H9 (cell line): ENCODE measurements at regions not wholly inside any gene's neighbourhood (a gene's known extent, or its start where the extent isn't known, plus 50 kb on each side); places are given as distances from the start of the nearest gene placed in this dataset.

Experiments used
- DNase-seq: peaks from one replicate; pipeline ENCODE4 v3.0.0-alpha.2; 2017
- H2AFZ ChIP-seq: one replicate; pipeline ENCODE4 v1.6.1; 2013; ENCODE audit warnings: mild to moderate bottlenecking, low read length, control low read depth, moderate library complexity
- H2AK5ac ChIP-seq: 2 replicates; pipeline ENCODE4 v1.6.1; 2013; ENCODE audit warnings: low read length, control low read depth, mixed read lengths; ENCODE audit not compliant: insufficient read length
- H2BK120ac ChIP-seq: one replicate; pipeline ENCODE4 v1.6.1; 2013; ENCODE audit warnings: low read depth, mild to moderate bottlenecking, low read length, control low read depth, inconsistent platforms; ENCODE audit not compliant: poor library complexity, severe bottlenecking
- H2BK12ac ChIP-seq: 2 replicates; pipeline ENCODE4 v1.6.1; 2013; ENCODE audit warnings: low read length, control low read depth, mixed read lengths, low read depth; ENCODE audit not compliant: insufficient read length
- H2BK15ac ChIP-seq: 2 replicates; pipeline ENCODE4 v1.6.1; 2013; ENCODE audit warnings: low read depth, low read length, control low read depth
- H2BK20ac ChIP-seq: one replicate; pipeline ENCODE4 v1.6.1; 2013; ENCODE audit warnings: low read depth, mild to moderate bottlenecking, low read length, control low read depth, inconsistent platforms; ENCODE audit not compliant: poor library complexity, severe bottlenecking
- H2BK5ac ChIP-seq: 2 replicates; pipeline ENCODE4 v1.6.1; 2013; ENCODE audit warnings: low read length, control low read depth, mixed read lengths; ENCODE audit not compliant: insufficient read length
- H3K14ac ChIP-seq: 2 replicates; pipeline ENCODE4 v1.6.1; 2013; ENCODE audit warnings: low read length, control low read depth; ENCODE audit not compliant: insufficient read depth
- H3K18ac ChIP-seq: 2 replicates; pipeline ENCODE4 v1.6.1; 2013; ENCODE audit warnings: low read depth, mild to moderate bottlenecking, mixed read lengths, low read length, control low read depth; ENCODE audit not compliant: insufficient read length
- H3K23ac ChIP-seq: 2 replicates; pipeline ENCODE4 v1.6.1; 2013; ENCODE audit warnings: low read length, control low read depth, mixed read lengths, low read depth; ENCODE audit not compliant: insufficient read length
- H3K23me2 ChIP-seq: 2 replicates; pipeline ENCODE4 v1.6.1; 2013; ENCODE audit warnings: low read depth, mild to moderate bottlenecking, mixed read lengths, low read length, control low read depth; ENCODE audit not compliant: insufficient read length, poor library complexity, severe bottlenecking
- H3K27ac ChIP-seq: 2 replicates; pipeline ENCODE4 v1.5.1; 2013; ENCODE audit warnings: low read length, control low read depth, mixed read lengths, low read depth; ENCODE audit not compliant: insufficient read length
- H3K27me3 ChIP-seq: 2 replicates; pipeline ENCODE4 v1.6.1; 2013; ENCODE audit warnings: low read length, control low read depth, inconsistent platforms; ENCODE audit not compliant: insufficient read depth
- H3K4ac ChIP-seq: 2 replicates; pipeline ENCODE4 v1.6.1; 2013; ENCODE audit warnings: low read depth, mild to moderate bottlenecking, control low read depth, inconsistent platforms, low read length, moderate library complexity
- H3K4me1 ChIP-seq: 2 replicates; pipeline ENCODE4 v1.6.1; 2013; ENCODE audit warnings: low read length, control low read depth, inconsistent platforms; ENCODE audit not compliant: insufficient read depth
- H3K4me2 ChIP-seq: 2 replicates; pipeline ENCODE4 v1.6.1; 2013; ENCODE audit warnings: low read length, control low read depth, mixed read lengths; ENCODE audit not compliant: insufficient read length, insufficient read depth
- H3K56ac ChIP-seq: 2 replicates; pipeline ENCODE4 v1.6.1; 2013; ENCODE audit warnings: low read depth, mild to moderate bottlenecking, mixed read lengths, low read length, control low read depth; ENCODE audit not compliant: insufficient read length
- H3K79me1 ChIP-seq: 2 replicates; pipeline ENCODE4 v1.6.1; 2013; ENCODE audit warnings: low read depth, mild to moderate bottlenecking, moderate library complexity, low read length, control low read depth, inconsistent platforms; ENCODE audit not compliant: insufficient read depth, poor library complexity, severe bottlenecking
- H3K79me2 ChIP-seq: 2 replicates; pipeline ENCODE4 v1.6.1; 2013; ENCODE audit warnings: low read length, control low read depth, inconsistent platforms; ENCODE audit not compliant: insufficient read depth
- H3K9ac ChIP-seq: 2 replicates; pipeline ENCODE4 v1.6.1; 2013; ENCODE audit warnings: low read length, control low read depth, mixed read lengths; ENCODE audit not compliant: insufficient read length; ENCODE audit errors: extremely low read depth
- H3K9me3 ChIP-seq: one replicate; pipeline ENCODE4 v1.6.1; 2013; ENCODE audit warnings: low read depth, low read length, inconsistent platforms; ENCODE audit not compliant: control insufficient read depth
- H3T11ph ChIP-seq: one replicate; pipeline ENCODE4 v1.6.1; 2013; ENCODE audit warnings: mild to moderate bottlenecking, low read length, control low read depth, inconsistent platforms
- H4K20me1 ChIP-seq: one replicate; pipeline ENCODE4 v1.6.1; 2013; ENCODE audit not compliant: control insufficient read depth, insufficient read length, insufficient read depth
- H4K5ac ChIP-seq: 2 replicates; pipeline ENCODE4 v1.6.1; 2013; ENCODE audit warnings: low read depth, mild to moderate bottlenecking, mixed read lengths, low read length, control low read depth; ENCODE audit not compliant: insufficient read length
- H4K8ac ChIP-seq: replicated peaks from 2 replicates; pipeline ENCODE4 v1.6.1; 2013; ENCODE audit warnings: low read length, control low read depth, mixed read lengths, low read depth; ENCODE audit not compliant: insufficient read length
- H4K91ac ChIP-seq: 2 replicates; pipeline ENCODE4 v1.6.1; 2013; ENCODE audit warnings: low read depth, mild to moderate bottlenecking, moderate library complexity, mixed read lengths, low read length, control low read depth; ENCODE audit not compliant: insufficient read length
- H3K27ac Mint-ChIP-seq, 3 experiments: 2 replicates in 2 of 3; 3 replicates in 1 of 3; pipeline ENCODE4 v1.8.0; 2020 to 2021; ENCODE audit warnings: mixed read lengths in 3 of 3, mild to moderate bottlenecking in 1 of 3, moderate library complexity in 1 of 3
- H3K27me3 Mint-ChIP-seq: 2 replicates; pipeline ENCODE4 v1.8.0; 2021; ENCODE audit warnings: low read depth, mild to moderate bottlenecking, moderate library complexity, mixed read lengths
- H3K36me3 Mint-ChIP-seq, 3 experiments: 2 replicates in 2 of 3; 3 replicates in 1 of 3; pipeline ENCODE4 v1.8.0; 2020 to 2021; ENCODE audit warnings: low read depth in 3 of 3, mixed read lengths in 3 of 3; ENCODE audit not compliant: insufficient read depth in 1 of 3
- H3K4me1 Mint-ChIP-seq, 2 experiments: 2 replicates each; pipeline ENCODE4 v1.8.0; 2020; ENCODE audit warnings: mixed read lengths in 2 of 2
- H3K4me3 Mint-ChIP-seq, 2 experiments: 2 replicates in 1 of 2; 3 replicates in 1 of 2; pipeline ENCODE4 v1.8.0; 2020 to 2021; ENCODE audit warnings: mild to moderate bottlenecking in 2 of 2, mixed read lengths in 2 of 2, moderate library complexity in 1 of 2
- H3K9me3 Mint-ChIP-seq, 2 experiments: 2 replicates in 1 of 2; 3 replicates in 1 of 2; pipeline ENCODE4 v1.8.0; 2020; ENCODE audit warnings: mild to moderate bottlenecking in 2 of 2, mixed read lengths in 2 of 2, moderate library complexity in 1 of 2
- WGBS: extraction: QIAGEN DNeasy Blood & Tissue Kit; methylation state at CpG from one replicate; pipeline ENCODE4 v1.1.7; 2013; ENCODE audit warnings: missing lambda C conversion rate, low lambda C conversion rate, mixed read lengths; ENCODE audit not compliant: insufficient read length; ENCODE audit errors: extremely low coverage; 5-methylcytosine and 5-hydroxymethylcytosine counted together
- TF ChIP-seq, protein P1 (sequence below): fragments of 200-600 bp; sonication (generic); conservative IDR thresholded peaks from 3 replicates; pipeline ENCODE4 v1.8.0; 2021; ENCODE audit warnings: antibody characterized with exemption, mild to moderate bottlenecking

DNA sequence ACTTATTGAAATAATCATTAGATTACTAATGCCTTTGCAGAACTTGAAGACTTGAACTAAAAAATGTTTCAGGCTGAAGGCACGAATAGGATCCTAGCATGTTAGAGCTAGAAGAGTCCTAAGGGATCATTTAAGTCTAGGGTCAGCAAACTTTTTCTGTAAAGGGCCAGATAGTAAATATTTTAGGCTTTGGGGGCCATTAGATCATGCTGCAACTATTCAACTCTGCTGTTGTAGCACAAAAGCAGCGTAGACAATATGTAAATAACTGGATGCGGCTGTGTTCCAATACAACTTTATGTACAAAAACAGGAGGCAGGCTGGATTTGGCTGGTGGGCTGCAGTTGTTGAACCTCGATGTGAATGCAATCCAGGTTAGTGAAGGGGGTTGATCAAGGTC is 221.7 kb downstream of the ATP23 start:
- H3K79me1 ChIP-seq: no peaks in the 10 kb centered on the region
- H3K18ac ChIP-seq: no peak overlapping the region
- Mint-ChIP-seq H3K4me1 (peaks cover 4% of the 10 kb centered on the region in 2 experiments; a peak in 3 of 4 replicates), H3K4me3 (no peak overlapping the region), H3K9me3 (no peaks in the 10 kb centered on the region; a peak in 1 of 5 replicates), H3K27ac (no peak overlapping the region), H3K27me3 (0 out of 2 replicates have a peak, but pooled peaks cover 2% of the 10 kb centered on the region), H3K36me3 (peaks cover 0 to 1% (median 0%) of the 10 kb centered on the region in 3 experiments; a peak in 1 of 7 replicates)
- no peak overlapping the region for H3K56ac ChIP-seq
- no peak overlapping the region for H2AFZ ChIP-seq
- no peaks in the 10 kb centered on the region for H3K23me2 ChIP-seq
- H3K9me3 ChIP-seq: no peaks in the 10 kb centered on the region
- no peak overlapping the region for H3K4ac ChIP-seq
- no peak overlapping the region for H4K5ac ChIP-seq
- no peak overlapping the region for H4K8ac ChIP-seq
- H3K27ac ChIP-seq: no peak overlapping the region
- WGBS: no CpG with 5 or more reads among the region's 4 CpGs
- no peak overlapping the region for H2AK5ac ChIP-seq
- TF ChIP-seq, protein P1, sequence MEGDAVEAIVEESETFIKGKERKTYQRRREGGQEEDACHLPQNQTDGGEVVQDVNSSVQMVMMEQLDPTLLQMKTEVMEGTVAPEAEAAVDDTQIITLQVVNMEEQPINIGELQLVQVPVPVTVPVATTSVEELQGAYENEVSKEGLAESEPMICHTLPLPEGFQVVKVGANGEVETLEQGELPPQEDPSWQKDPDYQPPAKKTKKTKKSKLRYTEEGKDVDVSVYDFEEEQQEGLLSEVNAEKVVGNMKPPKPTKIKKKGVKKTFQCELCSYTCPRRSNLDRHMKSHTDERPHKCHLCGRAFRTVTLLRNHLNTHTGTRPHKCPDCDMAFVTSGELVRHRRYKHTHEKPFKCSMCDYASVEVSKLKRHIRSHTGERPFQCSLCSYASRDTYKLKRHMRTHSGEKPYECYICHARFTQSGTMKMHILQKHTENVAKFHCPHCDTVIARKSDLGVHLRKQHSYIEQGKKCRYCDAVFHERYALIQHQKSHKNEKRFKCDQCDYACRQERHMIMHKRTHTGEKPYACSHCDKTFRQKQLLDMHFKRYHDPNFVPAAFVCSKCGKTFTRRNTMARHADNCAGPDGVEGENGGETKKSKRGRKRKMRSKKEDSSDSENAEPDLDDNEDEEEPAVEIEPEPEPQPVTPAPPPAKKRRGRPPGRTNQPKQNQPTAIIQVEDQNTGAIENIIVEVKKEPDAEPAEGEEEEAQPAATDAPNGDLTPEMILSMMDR: no peak
- no peak overlapping the region for H3K9ac ChIP-seq
- no peak overlapping the region for H3K14ac ChIP-seq
- no peak overlapping the region for H2BK12ac ChIP-seq
- H3K27me3 ChIP-seq: no peaks in the 10 kb centered on the region
- no peak overlapping the region for H3K4me2 ChIP-seq
- no peaks in the 10 kb centered on the region for H3K4me1 ChIP-seq
- H3K23ac ChIP-seq: no peak overlapping the region
- H4K91ac ChIP-seq: no peak overlapping the region
- no peak overlapping the region for H2BK120ac ChIP-seq
- no peak overlapping the region for H2BK5ac ChIP-seq
- H4K20me1 ChIP-seq: no peaks in the 10 kb centered on the region
- no peak overlapping the region for H2BK15ac ChIP-seq
- no peak overlapping the region for H2BK20ac ChIP-seq
- no peak overlapping the region for H3T11ph ChIP-seq
- no peak for DNase-seq
- no peaks in the 10 kb centered on the region for H3K79me2 ChIP-seq
